Endothelial cell of umbilical vein (primary cell): ENCODE measurements at regions not wholly inside any gene's neighbourhood (a gene's known extent, or its start where the extent isn't known, plus 50 kb on each side); places are given as distances from the start of the nearest gene placed in this dataset.

ENCODE experiments used
- BruUV-seq: library from RNA; stranded (reverse); fragments of 400-500 nt; replicated peaks from 2 replicates; lab custom pipeline; 2021; lab: Mats Ljungman, UMichigan
- CTCF ChIA-PET: fragments of 300-600, 350-600 bp; sonication (Branson Sonifier 250); formaldehyde crosslinking; loops from one replicate; lab custom pipeline; 2021; ENCODE audit warnings: antibody characterized with exemption, inconsistent platforms; lab: Charles Lee
- POLR2A ChIA-PET: fragments of 300-600, 350-600 bp; sonication (Branson Sonifier 250); formaldehyde crosslinking; loops from one replicate; lab custom pipeline; 2021; ENCODE audit warnings: antibody characterized with exemption, inconsistent platforms; lab: Charles Lee
- DNase-seq: peaks from one replicate; pipeline ENCODE4 v3.0.0-alpha.2; 2011; ENCODE audit warnings: low read depth, low spot score
- FAIRE-seq: peaks from 2 replicates; lab custom pipeline; 2011; peaks lifted over from hg19 to GRCh38; lab: Jason Lieb, UNC
- H2AFZ ChIP-seq: 2 replicates; pipeline ENCODE4 v1.6.0; 2012; ENCODE audit warnings: low read depth, low read length, control low read depth, inconsistent platforms
- H3K27ac ChIP-seq: 2 replicates; pipeline ENCODE4 v1.5.1; 2011; ENCODE audit warnings: low read depth, mild to moderate bottlenecking, control low read depth, low read length, moderate library complexity; ENCODE audit not compliant: insufficient read depth
- H3K27me3 ChIP-seq, 2 experiments: 2 replicates each; pipeline versions ENCODE4 v1.6.0 to v1.6.1; 2011; ENCODE audit warnings: low read length in 2 of 2, mixed read lengths in 1 of 2; ENCODE audit not compliant: control insufficient read depth in 2 of 2, insufficient read depth in 2 of 2
- H3K36me3 ChIP-seq, 2 experiments: 2 replicates in 1 of 2; 3 replicates in 1 of 2; pipeline ENCODE4 v1.5.1; 2011; ENCODE audit warnings: low read length in 2 of 2, mild to moderate bottlenecking in 1 of 2, moderate library complexity in 1 of 2; ENCODE audit not compliant: control insufficient read depth in 2 of 2, insufficient read depth in 2 of 2; ENCODE audit errors: extremely low read depth in 1 of 2
- H3K4me1 ChIP-seq: 3 replicates; pipeline ENCODE4 v1.5.1; 2011; ENCODE audit warnings: mild to moderate bottlenecking, low read length; ENCODE audit not compliant: control insufficient read depth, insufficient read depth; ENCODE audit errors: extremely low read depth
- H3K4me2 ChIP-seq: 2 replicates; pipeline ENCODE4 v1.6.1; 2011; ENCODE audit warnings: low read length, control low read depth, mixed read lengths; ENCODE audit not compliant: insufficient read depth
- H3K4me3 ChIP-seq, 3 experiments: fragments of 200-600 bp in 1 of 3; sonication (generic), shearing (Covaris generic) in 1 of 3; replicated peaks in 1 of 3; 2 replicates each; pipeline ENCODE4 v1.5.1; 2011 to 2016; ENCODE audit warnings: control low read depth in 3 of 3, low read length in 3 of 3, mild to moderate bottlenecking in 2 of 3, inconsistent platforms in 1 of 3, low read depth in 1 of 3, moderate library complexity in 1 of 3; ENCODE audit not compliant: insufficient read depth in 1 of 3
- H3K79me2 ChIP-seq: 2 replicates; pipeline ENCODE4 v1.6.0; 2012; ENCODE audit warnings: low read length, inconsistent platforms; ENCODE audit not compliant: control insufficient read depth, insufficient read depth
- H3K9ac ChIP-seq: replicated peaks from 2 replicates; pipeline ENCODE3; 2011; ENCODE audit warnings: low read length, control low read depth; ENCODE audit not compliant: insufficient read depth; ENCODE audit errors: extremely low read depth
- H3K9me1 ChIP-seq: replicated peaks from 3 replicates; pipeline ENCODE4 v1.6.0; 2011; ENCODE audit warnings: mild to moderate bottlenecking, low read length; ENCODE audit not compliant: control insufficient read depth, insufficient read depth; ENCODE audit errors: extremely low read depth
- H3K9me3 ChIP-seq: replicated peaks from 2 replicates; pipeline ENCODE4 v1.5.1; 2012; ENCODE audit warnings: low read length, inconsistent platforms; ENCODE audit not compliant: control insufficient read depth, insufficient read depth
- H4K20me1 ChIP-seq: replicated peaks from 2 replicates; pipeline ENCODE3; 2011; ENCODE audit warnings: mild to moderate bottlenecking, low read length; ENCODE audit not compliant: control insufficient read depth, insufficient read depth; ENCODE audit errors: extremely low read depth
- CTCF ChIP-seq, 2 donors: IDR thresholded peaks; 1 replicate in 1 of 2; 2 replicates in 1 of 2; pipeline ENCODE4 v1.5.1; 2011; ENCODE audit warnings: low read length in 2 of 2, mild to moderate bottlenecking in 2 of 2, moderate library complexity in 2 of 2, control low read depth in 1 of 2, inconsistent platforms in 1 of 2, low read depth in 1 of 2; ENCODE audit not compliant: insufficient read depth in 1 of 2; ENCODE audit errors: extremely low read depth in 1 of 2
- EZH2 ChIP-seq: IDR thresholded peaks from 2 replicates; pipeline ENCODE4 v1.6.1; 2012; ENCODE audit warnings: borderline replicate concordance, low read depth, mild to moderate bottlenecking, moderate library complexity, low read length, inconsistent platforms; ENCODE audit not compliant: severe bottlenecking
- FOS ChIP-seq: IDR thresholded peaks from 2 replicates; pipeline ENCODE4 v1.6.1; 2011; ENCODE audit warnings: mild to moderate bottlenecking, low read length, moderate library complexity, borderline replicate concordance; ENCODE audit not compliant: insufficient read depth
- GATA2 ChIP-seq: IDR thresholded peaks from 2 replicates; pipeline ENCODE4 v1.7.0; 2011; ENCODE audit warnings: low read depth, mild to moderate bottlenecking, moderate library complexity, mixed read lengths, low read length; ENCODE audit not compliant: insufficient read length, insufficient read depth
- JUN ChIP-seq: IDR thresholded peaks from 2 replicates; pipeline ENCODE4 v1.6.1; 2011; ENCODE audit warnings: borderline replicate concordance, low read depth; ENCODE audit not compliant: insufficient read length, insufficient read depth
- MAX ChIP-seq: IDR thresholded peaks from 2 replicates; pipeline ENCODE4 v1.6.1; 2011; ENCODE audit not compliant: insufficient read depth, insufficient read length
- MYC ChIP-seq: IDR thresholded peaks from one replicate; pipeline ENCODE4 v1.6.1; 2011; ENCODE audit warnings: mild to moderate bottlenecking, low read depth, low read length
- POLR2A ChIP-seq: IDR thresholded peaks from 2 replicates; pipeline ENCODE4 v1.6.1; 2012; ENCODE audit warnings: low read depth, mild to moderate bottlenecking, control low read depth, low read length
- POLR2AphosphoS5 ChIP-seq: IDR thresholded peaks from 2 replicates; pipeline ENCODE4 v1.6.1; 2012; ENCODE audit warnings: low read depth, mild to moderate bottlenecking, control low read depth, low read length, moderate library complexity; ENCODE audit not compliant: insufficient read depth
- dilution Hi-C: fragments of 300-500 bp; cut with MboI; formaldehyde crosslinking; loops from one replicate; pipeline ENCODE4 v1.15.0; 2019; ENCODE audit warnings: low sequenced_read_pairs; ENCODE audit not compliant: extremely low pct_ligation_motif_present
- intact Hi-C: fragments of 100-400 bp; cut with micrococcal nuclease; formaldehyde crosslinking; loops from one replicate; pipeline ENCODE4 v1.10.0; 2022

- FAIRE-seq (no peak), DNase-seq (no peak)
- POLR2A ChIA-PET, result no interaction called here
- Histone ChIP-seq H3K27me3 (peaks cover 0 to 4% of the 10 kb centered on the region in 2 experiments), H2AFZ (no peak overlapping the region), H3K9me1 (no peaks in the 10 kb centered on the region), H4K20me1 (no peaks in the 10 kb centered on the region), H3K4me2 (no peak overlapping the region), H3K36me3 (no peaks in the 10 kb centered on the region), H3K9ac (no peak overlapping the region), H3K27ac (no peak overlapping the region), H3K4me3 (no peak overlapping the region), H3K4me1 (no peaks in the 10 kb centered on the region), H3K79me2 (no peaks in the 10 kb centered on the region), H3K9me3 (no peaks in the 10 kb centered on the region)
- TF ChIP-seq POLR2AphosphoS5, result no peak
- TF ChIP-seq GATA2, result no peak
- TF ChIP-seq EZH2, result no peak
- no peak for TF ChIP-seq MAX
- no peak for TF ChIP-seq FOS
- dilution Hi-C loops (no loop called here), intact Hi-C loops (no loop called here)
- CTCF ChIA-PET, result no interaction called here
- BruUV-seq, result no TSS peak
Measured at GRCh38 chr18:11215216-11215615, 65.8 kb upstream of the PIEZO2 start.

- Histone ChIP-seq H4K20me1 (no peaks in the 10 kb centered on the region), H3K9me3 (no peaks in the 10 kb centered on the region), H3K9ac (no peak overlapping the region), H3K4me2 (no peak overlapping the region), H3K4me1 (no peaks in the 10 kb centered on the region), H2AFZ (no peak overlapping the region), H3K4me3 (no peak overlapping the region), H3K9me1 (no peaks in the 10 kb centered on the region), H3K36me3 (no peaks in the 10 kb centered on the region), H3K27me3 (no peaks in the 10 kb centered on the region), H3K27ac (no peak overlapping the region), H3K79me2 (no peaks in the 10 kb centered on the region)
- POLR2A ChIA-PET, result no interaction called here
- CTCF ChIA-PET, result no interaction called here
- no peak for TF ChIP-seq GATA2
- TF ChIP-seq POLR2A, result no peak
- TF ChIP-seq MAX, result no peak
- TF ChIP-seq EZH2, result no peak
- no peak for TF ChIP-seq FOS
- TF ChIP-seq JUN, result no peak
- no peak for TF ChIP-seq CTCF (IDR thresholded peaks at IDR 0.05; ENCODE audit: extremely low read depth in 1 of 2, insufficient read depth in 1 of 2, low read depth in 1 of 2, low read length in 2 of 2)
- no peak for TF ChIP-seq MYC
- no peak for TF ChIP-seq POLR2AphosphoS5
- FAIRE-seq (no peak), DNase-seq (no peak)
- BruUV-seq, result no TSS peak
- intact Hi-C loops (no loop called here), dilution Hi-C loops (no loop called here)
Measured at GRCh38 chr18:11204020-11204419, 54.7 kb upstream of the PIEZO2 start.
